Nephron (organoid): ENCODE measurements at regions not wholly inside any gene's neighbourhood (a gene's known extent, or its start where the extent isn't known, plus 50 kb on each side); places are given as distances from the start of the nearest gene placed in this dataset.
A peak's percentile ranks its signal among the peaks of the same experiment; 100 is the strongest.

Source experiments
- H3K27ac Mint-ChIP-seq, 3 experiments: 2 replicates each; pipeline ENCODE4 v1.8.0; 2020; ENCODE audit warnings: mixed read lengths in 3 of 3, mild to moderate bottlenecking in 2 of 3, moderate library complexity in 1 of 3
- H3K27me3 Mint-ChIP-seq: 2 replicates; pipeline ENCODE4 v1.8.0; 2021; ENCODE audit warnings: low read depth, mild to moderate bottlenecking, moderate library complexity, mixed read lengths
- H3K36me3 Mint-ChIP-seq: 2 replicates; pipeline ENCODE4 v1.8.0; 2020; ENCODE audit warnings: low read depth, mixed read lengths
- H3K4me1 Mint-ChIP-seq: 2 replicates; pipeline ENCODE4 v1.8.0; 2020; ENCODE audit warnings: mixed read lengths
- H3K4me3 Mint-ChIP-seq, 3 experiments: 2 replicates each; pipeline ENCODE4 v1.8.0; 2020; ENCODE audit warnings: mild to moderate bottlenecking in 3 of 3, mixed read lengths in 3 of 3, moderate library complexity in 2 of 3
- H3K9me3 Mint-ChIP-seq: 2 replicates; pipeline ENCODE4 v1.8.0; 2020; ENCODE audit warnings: mixed read lengths
- TF ChIP-seq, protein P1 (sequence below), 3 experiments: fragments of 200-600 bp; sonication (generic); IDR thresholded peaks; one replicate each; pipeline ENCODE4 v1.5.0; 2021; ENCODE audit warnings: antibody characterized with exemption in 3 of 3; ENCODE audit not compliant: unreplicated experiment in 3 of 3

DNA sequence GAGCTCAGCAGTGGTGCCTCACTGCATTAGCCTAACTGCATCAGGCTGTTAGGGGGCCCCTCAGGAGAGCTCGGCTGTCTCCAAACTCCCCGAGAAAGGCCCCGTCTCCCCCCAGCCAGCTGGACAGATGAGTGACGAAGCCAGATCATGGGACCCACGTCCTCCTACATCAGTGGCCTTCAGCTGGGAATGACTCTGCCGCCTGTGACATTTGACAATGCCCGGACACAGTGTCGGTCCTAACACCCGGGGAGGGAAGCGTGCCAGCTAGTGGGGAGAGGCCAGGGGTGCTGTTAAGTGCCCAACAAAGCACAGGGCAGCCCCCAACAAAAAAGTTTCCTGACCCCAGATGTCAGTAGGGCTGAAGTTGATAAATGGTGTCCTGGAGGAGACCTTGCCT, 375.2 kb upstream of the IRX2 start:
- Mint-ChIP-seq H3K4me1 (peaks cover 5% of the 10 kb centered on the region), H3K9me3 (peaks cover 3% of the 10 kb centered on the region), H3K27ac (no peak overlapping the region), H3K4me3 (no peak overlapping the region), H3K27me3 (peaks cover 48% of the 10 kb centered on the region), H3K36me3 (no peaks in the 10 kb centered on the region)
- TF ChIP-seq, protein P1, sequence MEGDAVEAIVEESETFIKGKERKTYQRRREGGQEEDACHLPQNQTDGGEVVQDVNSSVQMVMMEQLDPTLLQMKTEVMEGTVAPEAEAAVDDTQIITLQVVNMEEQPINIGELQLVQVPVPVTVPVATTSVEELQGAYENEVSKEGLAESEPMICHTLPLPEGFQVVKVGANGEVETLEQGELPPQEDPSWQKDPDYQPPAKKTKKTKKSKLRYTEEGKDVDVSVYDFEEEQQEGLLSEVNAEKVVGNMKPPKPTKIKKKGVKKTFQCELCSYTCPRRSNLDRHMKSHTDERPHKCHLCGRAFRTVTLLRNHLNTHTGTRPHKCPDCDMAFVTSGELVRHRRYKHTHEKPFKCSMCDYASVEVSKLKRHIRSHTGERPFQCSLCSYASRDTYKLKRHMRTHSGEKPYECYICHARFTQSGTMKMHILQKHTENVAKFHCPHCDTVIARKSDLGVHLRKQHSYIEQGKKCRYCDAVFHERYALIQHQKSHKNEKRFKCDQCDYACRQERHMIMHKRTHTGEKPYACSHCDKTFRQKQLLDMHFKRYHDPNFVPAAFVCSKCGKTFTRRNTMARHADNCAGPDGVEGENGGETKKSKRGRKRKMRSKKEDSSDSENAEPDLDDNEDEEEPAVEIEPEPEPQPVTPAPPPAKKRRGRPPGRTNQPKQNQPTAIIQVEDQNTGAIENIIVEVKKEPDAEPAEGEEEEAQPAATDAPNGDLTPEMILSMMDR (IDR thresholded peaks at IDR 0.05; ENCODE audit: unreplicated experiment in 3 of 3): no peak

DNA sequence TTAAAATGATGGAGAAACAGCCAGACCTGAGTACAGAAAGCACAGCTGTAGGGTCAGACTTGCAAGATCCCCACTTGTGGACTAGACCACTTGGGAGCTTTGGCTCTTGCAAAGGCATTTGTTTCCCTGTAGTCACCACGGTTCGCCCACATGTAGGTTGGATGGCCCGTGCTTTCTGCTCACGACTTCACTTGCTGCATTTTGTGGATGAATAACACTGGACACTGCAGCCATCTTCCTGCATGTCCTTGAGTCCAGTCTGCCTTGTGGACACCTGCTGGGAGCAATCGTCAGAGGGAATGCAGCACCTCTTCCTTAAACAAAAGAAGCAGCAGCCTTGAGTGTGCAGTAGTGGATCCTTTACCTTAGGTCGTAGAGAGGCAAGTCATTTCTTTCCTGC, 372.9 kb upstream of the IRX2 start:
- Mint-ChIP-seq H3K4me3 (no peak overlapping the region), H3K9me3 (no peaks in the 10 kb centered on the region), H3K4me1 (peaks cover 19% of the 10 kb centered on the region), H3K27ac (no peak overlapping the region), H3K27me3 (peaks cover 63% of the 10 kb centered on the region), H3K36me3 (no peaks in the 10 kb centered on the region)
- TF ChIP-seq, protein P1 (IDR thresholded peaks at IDR 0.05; ENCODE audit: unreplicated experiment in 3 of 3): no peak

DNA sequence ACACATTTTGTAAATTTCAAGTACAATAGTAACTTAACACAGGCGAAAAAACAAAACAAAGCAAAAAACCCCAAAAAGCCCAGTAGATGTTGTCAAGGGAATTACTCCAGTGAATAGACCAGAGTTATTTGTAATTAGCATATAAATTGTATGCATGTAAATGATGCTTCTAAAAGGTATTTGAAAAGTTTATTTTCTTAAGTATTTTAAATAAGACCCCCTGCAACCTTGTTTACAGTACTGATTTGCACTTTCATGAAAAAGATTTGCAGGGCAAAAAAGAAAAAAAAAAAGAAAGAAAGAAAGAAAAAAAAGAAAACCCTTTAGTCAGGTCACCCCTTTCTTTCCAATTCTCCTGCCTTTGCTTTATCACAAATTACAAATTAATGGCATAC, 372.3 kb upstream of the IRX2 start:
- Mint-ChIP-seq H3K9me3 (no peaks in the 10 kb centered on the region), H3K4me3 (no peak overlapping the region), H3K36me3 (no peaks in the 10 kb centered on the region), H3K27ac (no peak overlapping the region), H3K4me1 (peaks cover 25% of the 10 kb centered on the region), H3K27me3 (peaks cover 70% of the 10 kb centered on the region)
- TF ChIP-seq, protein P1 (IDR thresholded peaks at IDR 0.05; ENCODE audit: unreplicated experiment in 3 of 3): no peak

DNA sequence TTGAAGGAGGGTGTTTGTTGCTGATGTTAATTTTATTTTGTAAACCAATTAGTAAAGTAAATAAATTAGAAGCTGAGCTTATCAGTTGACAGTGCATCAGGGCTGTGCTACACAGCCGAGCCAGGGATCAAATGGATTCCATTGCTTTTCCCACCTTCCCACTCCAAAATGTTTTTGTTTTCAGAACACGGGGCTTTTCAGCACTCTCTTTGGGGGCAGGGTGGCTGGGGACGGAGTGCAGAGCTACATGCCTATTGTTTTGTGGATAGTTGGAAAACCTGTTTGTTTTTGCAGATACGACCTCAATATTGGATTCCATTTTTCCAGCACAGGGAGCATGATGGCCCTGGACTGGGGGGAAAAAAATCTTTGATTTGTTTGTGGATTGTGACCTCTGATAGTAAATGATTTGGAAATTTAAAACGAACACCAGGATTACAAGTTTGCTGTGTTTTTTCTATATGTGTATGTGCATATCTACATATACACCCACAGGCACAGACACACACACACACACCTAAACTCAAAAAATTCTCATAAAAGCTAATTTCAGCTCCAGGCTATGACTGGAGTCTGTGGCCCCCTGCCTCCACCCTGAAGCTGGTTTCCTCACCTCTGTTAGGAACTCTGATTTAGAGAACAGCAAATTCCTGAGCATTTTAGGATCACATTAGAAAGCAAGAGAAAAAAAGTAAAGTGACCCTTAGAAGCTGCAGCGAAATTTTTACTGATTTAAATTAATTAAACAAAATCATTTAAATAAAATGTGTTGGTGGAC, 371.7 kb upstream of the IRX2 start:
- Mint-ChIP-seq H3K27me3 (peaks cover 70% of the 10 kb centered on the region), H3K9me3 (no peaks in the 10 kb centered on the region), H3K4me1 (peaks cover 31% of the 10 kb centered on the region), H3K36me3 (no peaks in the 10 kb centered on the region), H3K4me3 (no peak overlapping the region), H3K27ac (no peak overlapping the region)
- TF ChIP-seq, protein P1 (IDR thresholded peaks at IDR 0.05; ENCODE audit: unreplicated experiment in 3 of 3): no peak

DNA sequence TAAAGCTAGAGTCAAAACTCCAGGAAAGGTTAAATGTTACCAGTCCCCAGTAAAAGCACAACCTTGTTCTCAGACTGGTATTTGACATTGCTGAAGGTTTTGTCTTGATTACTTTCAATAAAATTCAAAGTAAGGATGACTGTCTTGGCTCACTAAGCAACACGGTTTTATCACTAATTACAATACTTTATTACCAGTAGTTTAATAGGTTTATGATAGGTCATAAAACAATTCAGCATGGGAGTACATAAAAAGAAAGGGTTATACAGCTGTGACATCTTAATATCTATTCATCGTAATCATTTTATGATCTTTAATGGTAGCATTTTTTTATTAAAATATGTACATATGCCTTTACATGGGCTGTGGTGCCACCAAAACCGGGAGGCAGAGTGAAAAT, 370.7 kb upstream of the IRX2 start:
- Mint-ChIP-seq H3K36me3 (no peaks in the 10 kb centered on the region), H3K9me3 (no peaks in the 10 kb centered on the region), H3K4me3 (peak overlapping the region in 2 of 3 experiments; percentile 53), H3K27ac (no peak overlapping the region), H3K4me1 (peaks cover 37% of the 10 kb centered on the region), H3K27me3 (peaks cover 76% of the 10 kb centered on the region)
- TF ChIP-seq, protein P1 (IDR thresholded peaks at IDR 0.05; ENCODE audit: unreplicated experiment in 3 of 3): no peak

DNA sequence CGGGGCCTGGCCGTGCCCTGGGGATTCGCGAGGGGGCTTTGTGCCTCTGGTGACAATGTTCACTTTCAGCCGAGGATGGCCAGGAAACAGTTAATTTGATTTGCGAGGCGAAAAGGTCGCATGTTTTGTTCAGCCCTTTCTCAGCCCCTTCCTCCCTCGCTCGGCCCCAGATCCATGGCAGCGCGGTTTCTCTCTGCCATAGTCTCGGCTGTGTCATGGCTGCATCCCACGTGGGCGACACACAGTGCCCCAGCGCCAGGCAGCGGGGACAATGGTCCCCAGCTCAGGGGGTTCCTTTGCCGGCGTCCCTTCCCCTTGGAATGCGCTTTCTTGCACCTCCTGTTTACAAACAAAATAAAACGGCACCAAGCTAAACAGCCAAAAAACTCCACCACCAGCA, 370.3 kb upstream of the IRX2 start:
- Mint-ChIP-seq H3K27me3 (peaks cover 79% of the 10 kb centered on the region), H3K27ac (no peak overlapping the region), H3K4me1 (peaks cover 40% of the 10 kb centered on the region), H3K4me3 (peak overlapping the region in 2 of 3 experiments; percentile 53), H3K9me3 (no peaks in the 10 kb centered on the region), H3K36me3 (no peaks in the 10 kb centered on the region)
- TF ChIP-seq, protein P1 (IDR thresholded peaks at IDR 0.05; ENCODE audit: unreplicated experiment in 3 of 3): no peak
